ENCODE measurements at regions not wholly inside any gene's neighbourhood (a gene's known extent, or its start where the extent isn't known, plus 50 kb on each side); places are given as distances from the start of the nearest gene placed in this dataset.

GRCh38 chr1:217011097-217011496 is 287.9 kb upstream of the ESRRG start:
- Mint-ChIP-seq H3K27ac (no peak overlapping the region), H3K4me1 (no peaks in the 10 kb centered on the region), H3K4me3 (no peak overlapping the region), H3K9me3 (peaks cover 6% of the 10 kb centered on the region), H3K36me3 (no peaks in the 10 kb centered on the region)
- DNase-seq (ENCODE audit: low spot score in 2 of 2) (no peak), ATAC-seq (no peak)

- Mint-ChIP-seq H3K4me1 (no peaks in the 10 kb centered on the region), H3K9me3 (peaks cover 4% of the 10 kb centered on the region), H3K27ac (no peak overlapping the region), H3K36me3 (no peaks in the 10 kb centered on the region), H3K4me3 (no peak overlapping the region)
- DNase-seq (ENCODE audit: low spot score in 2 of 2) (no peak), ATAC-seq (no peak)
These were observed 287.0 kb upstream of the ESRRG start for GRCh38 chr1:217010253-217010652.

DNA sequence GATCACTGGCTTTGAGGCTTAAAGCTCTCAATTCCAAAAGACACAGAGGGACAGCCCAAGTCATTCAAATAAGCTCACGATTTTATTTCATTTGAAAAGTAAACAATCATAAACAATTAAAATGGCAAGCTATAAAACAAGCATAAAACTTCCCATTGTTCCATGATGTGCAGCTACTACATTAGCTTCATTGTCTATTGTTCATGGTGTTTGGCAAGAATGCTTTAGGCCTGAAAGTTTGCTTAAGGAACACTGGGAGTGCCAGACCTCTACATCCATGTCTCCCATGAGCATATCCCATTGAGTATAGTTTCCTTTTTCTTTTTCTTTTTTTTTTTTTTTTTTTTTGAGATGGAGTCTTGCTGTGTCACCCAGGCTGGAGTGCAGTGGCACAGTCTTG is 286.1 kb upstream of the ESRRG start:
- H3K36me3 Mint-ChIP-seq: no peaks in the 10 kb centered on the region
- no peak overlapping the region for H3K27ac Mint-ChIP-seq
- H3K9me3 Mint-ChIP-seq: peaks cover 4% of the 10 kb centered on the region
- H3K4me3 Mint-ChIP-seq: no peak overlapping the region
- DNase-seq (ENCODE audit: low spot score in 2 of 2) (no peak), ATAC-seq (no peak)
- no peaks in the 10 kb centered on the region for H3K4me1 Mint-ChIP-seq

DNA sequence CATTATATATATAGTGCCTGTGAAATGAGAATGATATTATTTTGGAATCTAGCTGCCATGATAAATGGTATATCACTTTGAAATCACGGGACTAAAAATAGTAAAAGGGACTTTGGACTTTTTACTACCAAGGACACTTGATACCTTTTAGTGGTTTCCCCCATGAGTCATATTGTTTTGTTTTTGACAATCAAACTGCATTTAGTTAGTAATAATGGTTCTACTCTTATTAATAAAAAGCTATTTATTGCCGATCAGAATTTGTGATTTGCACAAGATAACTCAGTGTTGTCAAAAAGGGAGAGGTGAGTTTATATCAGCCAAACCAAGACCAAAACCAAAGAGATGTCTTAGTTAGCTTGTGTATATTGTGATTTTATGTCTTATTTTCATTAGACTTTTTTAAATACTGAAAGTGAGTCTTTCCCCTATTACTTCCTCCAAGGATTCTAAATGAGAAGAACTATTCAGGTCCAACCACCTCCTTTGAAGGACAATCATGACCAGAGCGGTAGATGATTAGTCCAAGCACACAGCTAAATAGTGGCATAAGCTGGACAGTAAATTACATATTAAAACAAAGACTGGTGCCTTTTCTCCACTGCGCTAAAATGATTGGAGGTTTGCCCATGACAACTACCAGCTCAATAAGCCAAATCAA is 281.7 kb upstream of the ESRRG start:
- no peak overlapping the region for H3K27ac Mint-ChIP-seq
- no peaks in the 10 kb centered on the region for H3K4me1 Mint-ChIP-seq
- H3K4me3 Mint-ChIP-seq: no peak overlapping the region
- ATAC-seq: no peak
- H3K9me3 Mint-ChIP-seq: peaks cover 4% of the 10 kb centered on the region
- no peaks in the 10 kb centered on the region for H3K36me3 Mint-ChIP-seq
- no peak for DNase-seq (ENCODE audit: low spot score in 2 of 2)

GRCh38 chr1:217003355-217003754 is 280.1 kb upstream of the ESRRG start:
- no peaks in the 10 kb centered on the region for H3K4me1 Mint-ChIP-seq
- H3K9me3 Mint-ChIP-seq: peaks cover 4% of the 10 kb centered on the region
- no peaks in the 10 kb centered on the region for H3K36me3 Mint-ChIP-seq
- H3K4me3 Mint-ChIP-seq: no peak overlapping the region
- ATAC-seq: no peak
- no peak overlapping the region for H3K27ac Mint-ChIP-seq
- no peak for DNase-seq (ENCODE audit: low spot score in 2 of 2)

DNA sequence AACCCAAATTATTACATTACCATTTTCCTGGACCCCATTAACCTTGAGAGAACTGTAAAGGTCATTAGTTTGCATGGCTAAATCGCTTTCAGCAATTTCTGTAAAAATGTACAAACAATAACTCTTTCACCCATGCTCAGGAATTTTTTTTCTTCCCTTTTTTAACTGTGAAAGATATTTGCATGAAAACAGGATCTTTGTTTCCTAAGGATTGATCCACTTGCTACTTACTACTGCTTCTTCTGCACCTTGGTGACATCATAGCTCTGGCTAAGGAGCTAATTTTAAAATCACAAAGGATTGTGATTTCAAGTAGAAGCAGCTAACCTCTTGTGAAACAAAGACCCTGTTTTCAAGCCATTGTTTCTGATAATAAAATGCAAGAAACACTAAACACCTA is 274.6 kb upstream of the ESRRG start:
- no peak for DNase-seq (ENCODE audit: low spot score in 2 of 2)
- no peak overlapping the region for H3K4me3 Mint-ChIP-seq
- H3K9me3 Mint-ChIP-seq: peaks cover 8% of the 10 kb centered on the region
- H3K36me3 Mint-ChIP-seq: no peaks in the 10 kb centered on the region
- no peaks in the 10 kb centered on the region for H3K4me1 Mint-ChIP-seq
- no peak overlapping the region for H3K27ac Mint-ChIP-seq
- no peak for ATAC-seq

GRCh38 chr1:216997069-216997468 is 273.8 kb upstream of the ESRRG start:
- no peaks in the 10 kb centered on the region for H3K36me3 Mint-ChIP-seq
- peaks cover 11% of the 10 kb centered on the region for H3K9me3 Mint-ChIP-seq
- H3K4me3 Mint-ChIP-seq: no peak overlapping the region
- DNase-seq (ENCODE audit: low spot score in 2 of 2) (no peak), ATAC-seq (no peak)
- H3K27ac Mint-ChIP-seq: no peak overlapping the region
- no peaks in the 10 kb centered on the region for H3K4me1 Mint-ChIP-seq

DNA sequence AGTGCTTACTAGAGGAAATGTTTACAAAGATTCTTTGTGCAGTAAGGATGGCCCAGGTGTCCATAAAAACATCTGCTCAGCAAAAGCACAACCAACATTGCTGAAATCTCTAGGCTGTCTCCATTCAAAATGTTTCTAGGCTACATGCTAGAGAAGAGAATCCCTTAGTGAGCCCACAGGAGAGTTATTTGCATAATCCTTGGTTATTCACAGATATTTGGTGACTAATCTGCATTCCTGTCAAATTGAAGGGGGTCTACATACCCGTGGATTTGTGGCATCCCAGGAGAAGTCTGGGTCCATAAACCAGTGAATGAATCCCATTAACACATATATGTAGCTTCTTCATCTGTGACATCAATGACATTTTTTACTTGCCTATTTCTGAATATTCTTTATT is 261.3 kb upstream of the ESRRG start:
- Mint-ChIP-seq H3K4me1 (no peaks in the 10 kb centered on the region), H3K9me3 (peaks cover 9% of the 10 kb centered on the region)
- ATAC-seq: no peak

GRCh38 chr1:216983823-216984222 is 260.6 kb upstream of the ESRRG start:
- no peaks in the 10 kb centered on the region for H3K4me1 Mint-ChIP-seq

More for the DNA sequence above, 261.3 kb upstream of the ESRRG start:
- no peak for DNase-seq (ENCODE audit: low spot score in 2 of 2)
- Mint-ChIP-seq H3K36me3 (no peaks in the 10 kb centered on the region), H3K27ac (no peak overlapping the region), H3K4me3 (no peak overlapping the region)

GRCh38 chr1:216961516-216961915 is 238.3 kb upstream of the ESRRG start:
- ATAC-seq (no peak), DNase-seq (ENCODE audit: low spot score in 2 of 2) (no peak)
- H3K36me3 Mint-ChIP-seq: no peaks in the 10 kb centered on the region
- H3K4me3 Mint-ChIP-seq: no peak overlapping the region
- H3K9me3 Mint-ChIP-seq: peaks cover 20% of the 10 kb centered on the region
- H3K27ac Mint-ChIP-seq: no peak overlapping the region
- no peaks in the 10 kb centered on the region for H3K4me1 Mint-ChIP-seq

More at GRCh38 chr1:216983823-216984222, 260.6 kb upstream of the ESRRG start:
- no peak overlapping the region for H3K27ac Mint-ChIP-seq
- no peak overlapping the region for H3K4me3 Mint-ChIP-seq
- DNase-seq (ENCODE audit: low spot score in 2 of 2) (no peak), ATAC-seq (no peak)
- no peaks in the 10 kb centered on the region for H3K36me3 Mint-ChIP-seq
- H3K9me3 Mint-ChIP-seq: peaks cover 9% of the 10 kb centered on the region

DNA sequence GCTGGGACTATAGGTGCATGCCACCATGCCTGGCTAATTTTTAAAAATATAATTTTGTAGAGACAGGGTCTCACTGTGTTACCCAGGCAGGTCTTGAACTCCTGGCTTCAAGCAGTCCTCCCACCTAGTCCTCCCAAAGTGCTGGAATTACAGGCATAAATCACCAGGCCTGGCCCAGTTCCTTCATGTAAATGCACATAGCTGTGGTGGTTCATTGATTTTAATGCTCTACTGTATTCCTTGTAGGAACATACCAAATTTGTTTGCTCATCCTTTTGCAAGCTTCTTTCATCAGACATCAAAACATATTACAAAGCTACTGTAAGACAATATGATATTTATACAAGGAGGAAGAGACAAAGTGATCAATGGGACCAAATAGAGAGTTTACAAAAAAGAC is 237.5 kb upstream of the ESRRG start:
- peaks cover 23% of the 10 kb centered on the region for H3K9me3 Mint-ChIP-seq
- ATAC-seq (no peak), DNase-seq (ENCODE audit: low spot score in 2 of 2) (no peak)
- no peaks in the 10 kb centered on the region for H3K36me3 Mint-ChIP-seq
- H3K4me3 Mint-ChIP-seq: no peak overlapping the region
- no peaks in the 10 kb centered on the region for H3K4me1 Mint-ChIP-seq
- H3K27ac Mint-ChIP-seq: no peak overlapping the region

GRCh38 chr1:216958569-216958968 is 235.3 kb upstream of the ESRRG start:
- no peak overlapping the region for H3K4me3 Mint-ChIP-seq
- no peak overlapping the region for H3K27ac Mint-ChIP-seq
- H3K9me3 Mint-ChIP-seq: peaks cover 24% of the 10 kb centered on the region
- DNase-seq (ENCODE audit: low spot score in 2 of 2) (no peak), ATAC-seq (no peak)
- no peaks in the 10 kb centered on the region for H3K36me3 Mint-ChIP-seq
- no peaks in the 10 kb centered on the region for H3K4me1 Mint-ChIP-seq

DNA sequence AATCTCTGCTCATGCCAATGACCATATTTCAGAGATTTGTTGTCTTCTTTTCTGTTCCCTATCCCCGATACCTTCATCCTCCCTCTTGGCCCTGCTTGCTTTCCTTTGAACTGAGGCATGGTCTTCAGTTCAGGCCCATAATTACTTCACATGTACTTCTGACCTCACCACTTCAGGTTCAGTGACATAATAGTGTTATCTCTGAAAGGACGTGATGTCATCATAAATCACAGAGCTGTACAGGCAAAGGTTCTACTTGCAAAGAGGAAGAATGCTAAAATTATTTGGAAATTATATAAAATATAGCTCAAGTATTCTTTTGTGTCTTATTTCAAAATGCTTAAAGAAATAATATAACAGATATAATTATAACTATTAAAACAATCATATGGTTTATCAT is 230.3 kb upstream of the ESRRG start:
- DNase-seq (ENCODE audit: low spot score in 2 of 2) (no peak), ATAC-seq (no peak)
- Mint-ChIP-seq H3K27ac (no peak overlapping the region), H3K9me3 (peaks cover 19% of the 10 kb centered on the region), H3K4me1 (no peaks in the 10 kb centered on the region), H3K36me3 (no peaks in the 10 kb centered on the region), H3K4me3 (no peak overlapping the region)

DNA sequence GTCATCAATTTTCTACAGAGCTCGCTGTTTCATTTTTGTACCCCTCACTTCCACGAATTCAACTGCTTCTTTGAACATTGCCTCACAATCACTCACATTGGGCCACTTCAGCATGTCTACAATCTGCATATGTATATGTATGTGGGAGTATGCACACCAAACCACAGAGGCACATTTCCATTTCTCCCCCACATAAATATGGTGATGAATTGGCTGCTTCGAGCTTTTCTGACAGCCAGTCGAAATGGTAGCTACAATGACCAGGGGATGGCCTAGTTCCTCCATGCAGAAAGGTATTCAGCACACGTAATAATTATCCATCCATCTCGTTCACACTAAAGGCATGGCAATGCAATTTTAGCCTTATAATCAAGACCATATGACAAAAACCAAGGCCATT is 229.6 kb upstream of the ESRRG start:
- Mint-ChIP-seq H3K27ac (no peak overlapping the region), H3K4me3 (no peak overlapping the region), H3K4me1 (no peaks in the 10 kb centered on the region), H3K9me3 (peaks cover 19% of the 10 kb centered on the region), H3K36me3 (no peaks in the 10 kb centered on the region)
- ATAC-seq (no peak), DNase-seq (ENCODE audit: low spot score in 2 of 2) (no peak)

DNA sequence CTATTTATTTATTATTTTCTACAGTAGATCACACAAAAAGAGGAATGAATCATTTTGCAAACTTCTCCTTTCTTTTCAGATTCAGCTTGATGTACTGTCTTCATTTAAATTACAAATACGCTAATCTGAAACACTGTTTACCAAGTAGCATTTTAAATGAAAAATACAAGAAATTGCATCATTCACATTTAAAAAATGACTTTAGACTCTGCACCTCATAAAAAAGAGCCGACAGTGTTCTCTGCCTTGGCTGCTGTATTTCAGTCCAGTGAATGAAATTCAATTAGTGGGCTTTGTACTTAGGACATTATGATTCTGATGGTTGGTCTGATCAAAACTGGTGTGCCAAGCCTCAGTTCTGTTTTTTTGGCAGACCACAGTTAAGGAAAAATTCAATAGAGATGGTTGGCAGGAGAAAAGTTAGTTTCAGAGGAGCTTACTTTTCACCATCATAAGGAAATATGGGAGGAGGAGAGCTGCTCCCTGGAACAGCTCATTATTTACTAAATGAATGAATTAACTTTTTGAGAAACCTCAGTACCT is 222.4 kb upstream of the ESRRG start:
- Mint-ChIP-seq H3K36me3 (no peaks in the 10 kb centered on the region), H3K4me3 (no peak overlapping the region), H3K4me1 (no peaks in the 10 kb centered on the region), H3K9me3 (no peaks in the 10 kb centered on the region), H3K27ac (no peak overlapping the region)
- ATAC-seq (no peak), DNase-seq (ENCODE audit: low spot score in 2 of 2) (no peak)

- H3K36me3 Mint-ChIP-seq: no peaks in the 10 kb centered on the region
- no peak overlapping the region for H3K27ac Mint-ChIP-seq
- ATAC-seq (no peak), DNase-seq (ENCODE audit: low spot score in 2 of 2) (no peak)
- H3K4me3 Mint-ChIP-seq: no peak overlapping the region
- no peaks in the 10 kb centered on the region for H3K9me3 Mint-ChIP-seq
- H3K4me1 Mint-ChIP-seq: no peaks in the 10 kb centered on the region
These were observed 221.8 kb upstream of the ESRRG start for GRCh38 chr1:216944864-216945510.
